Skin epidermis (tissue), 12 donors: ENCODE measurements at regions not wholly inside any gene's neighbourhood (a gene's known extent, or its start where the extent isn't known, plus 50 kb on each side); places are given as distances from the start of the nearest gene placed in this dataset.
"Not testable (repeated sequence)": the region's sequence is repeated elsewhere in the genome, so short reads cannot be mapped to it uniquely, and the experiment has no call there.

ENCODE experiments used
- H3K27ac ChIP-seq, 21 experiments: fragments of 200-600 bp; sonication (generic) in 11 of 21; one replicate each; pipeline ENCODE4 v1.5.0; 2020; ENCODE audit warnings: mild to moderate bottlenecking in 3 of 21, inconsistent platforms in 2 of 21, moderate library complexity in 2 of 21
- H3K4me3 ChIP-seq, 7 experiments: fragments of 200-600 bp; sonication (generic) in 2 of 7; one replicate each; pipeline ENCODE4 v1.5.0; 2020; ENCODE audit warnings: inconsistent platforms in 2 of 7, mild to moderate bottlenecking in 2 of 7, moderate library complexity in 1 of 7

DNA sequence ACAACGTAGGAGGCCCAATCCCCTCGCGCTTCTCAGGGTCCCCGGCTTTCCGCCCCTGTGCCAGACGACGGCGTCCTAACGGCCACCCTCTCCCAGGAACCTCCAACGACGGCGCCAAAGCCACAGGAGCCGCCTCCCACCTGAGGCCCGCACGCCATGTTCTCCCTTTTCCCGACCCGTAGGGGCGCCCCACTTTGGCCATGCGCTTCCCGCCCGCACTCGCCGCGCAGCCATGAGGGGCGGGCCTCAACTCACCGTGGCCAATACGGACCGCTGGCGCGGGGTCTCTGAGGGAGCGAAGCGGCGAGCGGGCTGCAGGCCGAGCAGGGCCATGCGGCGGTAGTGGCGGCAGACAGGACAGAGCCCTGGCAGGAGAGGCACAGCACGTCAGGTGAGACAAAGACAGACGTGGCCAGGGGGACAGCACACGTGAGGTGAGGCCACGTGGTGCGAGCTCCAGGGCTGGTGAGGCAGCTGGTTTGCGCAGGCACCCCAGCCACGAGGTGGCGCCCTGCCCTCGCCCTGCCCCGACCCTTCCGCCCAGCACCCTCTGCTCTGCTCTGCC, 1005.5 kb upstream of the PTPRD start:
- Histone ChIP-seq H3K4me3 (no peak overlapping the region), H3K27ac (no peak overlapping the region)

DNA sequence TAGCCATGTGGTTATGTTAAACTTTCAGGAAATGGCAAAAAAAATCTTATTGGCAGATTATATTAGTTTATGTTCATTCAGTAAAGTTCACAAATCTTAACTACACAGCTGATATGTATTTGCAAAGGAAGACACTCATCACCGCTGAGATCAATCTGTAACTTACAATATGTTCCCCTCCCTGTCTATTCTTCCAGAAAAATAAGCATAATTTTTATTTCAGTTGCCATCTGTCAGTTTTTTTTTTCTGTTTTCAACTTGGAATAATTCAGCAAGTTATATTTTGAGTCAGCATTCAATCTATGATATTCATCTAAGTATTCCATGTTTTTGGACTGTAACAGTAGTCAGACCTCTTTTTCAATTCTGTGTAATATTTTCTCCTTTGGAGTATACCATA, 1019.9 kb upstream of the PTPRD start:
- Histone ChIP-seq H3K27ac (no peak overlapping the region), H3K4me3 (no peak overlapping the region)

DNA sequence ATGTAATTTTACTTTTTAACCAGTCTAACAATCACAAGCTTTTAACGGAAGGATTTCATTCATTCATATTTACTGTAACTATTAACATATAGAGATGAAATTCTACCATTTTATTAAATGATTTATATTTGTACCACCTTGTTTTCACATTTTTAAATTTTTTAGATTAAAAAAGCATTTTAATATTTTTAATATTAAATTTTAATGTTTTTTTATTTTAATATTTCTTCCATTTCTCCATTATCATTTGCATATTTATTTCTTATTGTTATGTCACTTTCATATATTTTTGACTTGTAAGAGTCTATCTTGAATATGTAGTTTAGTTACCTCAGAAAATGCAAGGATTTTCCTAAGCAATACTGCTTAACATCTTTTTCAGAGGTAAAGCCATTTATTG, 1034.0 kb upstream of the PTPRD start:
- Histone ChIP-seq H3K27ac (no peak overlapping the region), H3K4me3 (no peak overlapping the region)

- Histone ChIP-seq H3K27ac (no peak overlapping the region), H3K4me3 (no peak overlapping the region)
Observed at GRCh38 chr9:11653867-11654266, 1039.3 kb upstream of the TYRP1 start.

GRCh38 chr9:11663913-11664312, 1029.3 kb upstream of the TYRP1 start:
- no peak overlapping the region for H3K27ac ChIP-seq
- H3K4me3 ChIP-seq = no peak overlapping the region

GRCh38 chr9:11676821-11677220, 1016.4 kb upstream of the TYRP1 start:
- Histone ChIP-seq H3K4me3 (no peak overlapping the region), H3K27ac (no peak overlapping the region)

DNA sequence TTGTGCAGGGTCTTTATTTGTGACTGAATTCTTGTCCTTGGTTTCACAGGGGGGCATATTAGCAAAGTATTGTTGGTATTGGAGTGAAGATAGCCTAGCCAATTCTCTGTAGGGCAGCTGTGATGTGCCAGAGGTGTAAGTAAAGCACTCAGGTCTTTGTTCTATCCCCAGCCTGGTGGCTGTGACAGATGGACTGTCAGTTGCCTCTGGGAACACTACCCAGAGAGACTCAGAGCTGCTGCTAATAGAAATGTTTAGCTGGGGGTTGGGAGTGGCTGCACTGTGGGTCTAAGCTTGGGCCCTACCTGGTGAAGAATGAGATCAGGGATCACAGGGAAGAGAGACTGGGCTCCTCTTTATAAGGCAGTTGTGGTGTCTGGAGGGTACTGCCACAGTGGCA, 1006.5 kb upstream of the TYRP1 start:
- Histone ChIP-seq H3K4me3 (no peak overlapping the region), H3K27ac (no peak overlapping the region)

DNA sequence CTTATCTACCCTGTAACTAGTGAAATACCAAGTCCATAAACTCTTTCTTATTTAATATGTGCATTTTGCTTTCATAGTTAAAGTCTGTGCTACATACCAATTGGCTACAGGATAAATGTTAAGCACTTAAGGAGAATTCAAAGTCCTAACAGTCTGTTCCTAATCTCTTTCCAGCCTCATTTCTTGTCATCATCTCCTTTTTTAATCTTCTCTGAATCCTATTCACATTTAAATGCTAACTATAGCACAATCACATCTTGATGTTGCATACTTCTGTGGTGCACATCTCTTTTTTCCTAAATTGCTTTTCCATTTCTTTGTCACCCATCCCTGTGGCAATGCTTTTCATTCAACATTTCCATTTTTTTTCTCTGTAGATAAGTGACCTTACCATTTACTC, 996.1 kb upstream of the TYRP1 start:
- Histone ChIP-seq H3K4me3 (no peak overlapping the region), H3K27ac (no peak overlapping the region)

GRCh38 chr9:11701706-11702105, 991.5 kb upstream of the TYRP1 start:
- no peak overlapping the region for H3K4me3 ChIP-seq
- H3K27ac ChIP-seq = no peak overlapping the region

DNA sequence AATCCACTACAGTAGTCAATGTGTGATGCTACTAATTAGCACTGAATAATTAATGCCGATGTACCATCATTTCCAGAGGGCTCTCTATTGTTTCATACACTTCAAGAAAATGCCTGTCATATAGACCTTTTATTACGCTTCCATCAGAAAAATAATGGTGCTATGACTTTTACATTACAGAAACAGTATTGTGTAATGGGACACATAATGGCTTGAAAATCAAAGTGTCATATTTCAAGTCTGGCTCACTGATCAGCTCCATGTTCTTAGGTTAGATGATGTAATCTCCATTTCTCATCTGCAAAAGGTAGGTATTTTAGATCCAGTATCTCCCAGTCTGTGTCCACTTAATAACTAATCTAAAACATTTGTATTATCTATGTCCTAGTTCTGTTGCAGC, 990.6 kb upstream of the TYRP1 start:
- Histone ChIP-seq H3K4me3 (no peak overlapping the region), H3K27ac (no peak overlapping the region)

GRCh38 chr9:11704198-11704597, 989.0 kb upstream of the TYRP1 start:
- H3K27ac ChIP-seq, H3K4me3 ChIP-seq: not testable (repeated sequence)

GRCh38 chr9:11708899-11709298, 984.3 kb upstream of the TYRP1 start:
- no peak overlapping the region for H3K4me3 ChIP-seq
- H3K27ac ChIP-seq = no peak overlapping the region

DNA sequence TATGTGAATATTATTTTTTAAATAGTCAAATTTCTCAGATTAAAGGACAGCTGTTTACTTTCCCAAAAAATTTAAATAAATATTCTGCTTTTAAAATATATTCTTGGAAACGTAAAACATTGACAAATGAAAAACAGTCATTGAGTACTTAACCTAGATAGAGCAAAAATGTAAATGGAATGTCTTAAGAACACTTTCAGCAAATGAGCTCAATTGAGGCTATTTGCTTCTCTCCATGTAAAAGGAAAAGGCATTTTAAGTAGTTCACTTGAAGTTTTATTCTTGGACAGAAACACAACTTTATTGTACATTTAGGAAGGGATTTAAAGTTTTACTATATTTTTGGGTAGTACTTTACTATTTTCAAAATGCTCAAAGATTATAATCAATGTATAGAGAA, 983.6 kb upstream of the TYRP1 start:
- Histone ChIP-seq H3K27ac (no peak overlapping the region), H3K4me3 (no peak overlapping the region)

- H3K27ac ChIP-seq = no peak overlapping the region
- H3K4me3 ChIP-seq = no peak overlapping the region
Observed at GRCh38 chr9:11713077-11713476, 980.1 kb upstream of the TYRP1 start.

DNA sequence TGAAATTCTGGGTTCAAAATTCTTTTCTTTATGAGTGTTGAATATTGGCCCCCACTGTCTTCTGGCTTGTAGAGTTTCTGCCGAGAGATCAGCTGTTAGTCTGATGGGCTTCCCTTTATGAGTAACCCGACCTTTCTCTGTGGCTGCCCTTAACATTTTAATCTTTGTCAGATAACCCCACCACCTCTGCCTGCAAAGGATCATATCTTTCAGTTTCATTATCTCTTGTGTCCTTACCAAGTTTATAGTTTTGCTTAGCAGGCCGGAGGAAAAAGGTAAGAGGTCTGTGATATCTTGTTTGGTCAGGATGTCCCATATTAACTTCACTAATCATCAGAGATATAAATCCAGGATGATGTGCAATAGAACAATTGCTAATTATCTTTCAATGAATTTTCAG, 970.2 kb upstream of the TYRP1 start:
- no peak overlapping the region for H3K4me3 ChIP-seq
- H3K27ac ChIP-seq = no peak overlapping the region

- H3K27ac ChIP-seq = no peak overlapping the region
- H3K4me3 ChIP-seq = no peak overlapping the region
Observed at GRCh38 chr9:11726659-11727058, 966.5 kb upstream of the TYRP1 start.

DNA sequence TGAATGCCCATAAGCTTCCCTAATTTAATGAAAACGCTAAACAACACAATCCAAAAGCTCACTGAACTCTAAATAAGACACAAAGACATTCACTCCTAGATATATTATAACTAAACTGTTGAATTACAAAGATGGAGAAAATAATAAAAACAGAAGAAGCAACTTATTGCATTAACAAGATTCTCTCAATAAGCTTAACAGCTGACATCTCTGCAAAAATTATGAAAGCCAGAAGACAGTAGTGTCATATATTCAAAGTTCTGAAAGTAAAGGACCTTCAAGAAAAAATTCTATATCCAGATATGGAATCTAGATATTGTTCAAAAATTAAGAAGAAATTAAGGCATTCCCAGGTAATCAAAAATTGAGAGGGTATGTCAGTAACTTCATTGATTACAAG, 957.8 kb upstream of the TYRP1 start:
- no peak overlapping the region for H3K4me3 ChIP-seq
- H3K27ac ChIP-seq = no peak overlapping the region

DNA sequence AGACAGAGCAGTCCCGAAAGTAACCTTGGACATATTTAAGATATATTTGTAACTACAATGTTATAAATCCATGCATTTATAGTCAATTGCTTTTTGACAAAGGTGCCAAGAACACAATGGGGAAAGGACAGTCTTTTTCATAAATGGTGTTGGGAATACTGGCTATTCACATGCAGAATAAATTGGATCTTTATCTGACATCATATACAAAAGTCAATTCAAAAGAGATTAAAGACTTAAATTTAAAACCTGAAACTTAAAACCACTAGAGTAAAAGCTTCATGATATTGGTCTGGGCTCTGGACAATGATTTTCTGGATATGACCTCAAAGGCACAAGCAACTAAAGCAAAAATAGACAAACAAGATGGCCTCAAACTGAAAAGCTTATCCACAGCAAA, 950.7 kb upstream of the TYRP1 start:
- Histone ChIP-seq H3K27ac (no peak overlapping the region), H3K4me3 (no peak overlapping the region)

- H3K27ac ChIP-seq = no peak overlapping the region
- H3K4me3 ChIP-seq = no peak overlapping the region
Observed at GRCh38 chr9:11743356-11743755, 949.8 kb upstream of the TYRP1 start.

DNA sequence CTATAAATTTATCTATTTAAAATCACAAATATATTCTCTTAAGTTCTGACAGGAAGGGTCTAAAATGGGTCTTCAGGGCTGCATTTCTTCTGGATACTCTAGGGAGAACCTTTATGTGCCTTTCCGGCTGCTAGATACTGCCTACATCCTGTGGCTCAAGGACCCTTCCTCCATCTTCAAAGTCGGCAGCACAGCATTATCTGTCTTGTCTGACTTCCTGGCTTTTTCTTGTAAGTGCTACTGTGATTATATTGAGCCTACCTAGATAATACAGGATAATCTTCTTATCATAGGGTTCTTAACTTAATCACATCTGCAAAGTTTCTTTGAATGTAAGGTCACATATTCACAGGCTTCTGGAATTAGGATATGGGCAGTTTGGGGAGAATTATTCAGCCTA, 943.8 kb upstream of the TYRP1 start:
- Histone ChIP-seq H3K27ac (no peak overlapping the region), H3K4me3 (no peak overlapping the region)

DNA sequence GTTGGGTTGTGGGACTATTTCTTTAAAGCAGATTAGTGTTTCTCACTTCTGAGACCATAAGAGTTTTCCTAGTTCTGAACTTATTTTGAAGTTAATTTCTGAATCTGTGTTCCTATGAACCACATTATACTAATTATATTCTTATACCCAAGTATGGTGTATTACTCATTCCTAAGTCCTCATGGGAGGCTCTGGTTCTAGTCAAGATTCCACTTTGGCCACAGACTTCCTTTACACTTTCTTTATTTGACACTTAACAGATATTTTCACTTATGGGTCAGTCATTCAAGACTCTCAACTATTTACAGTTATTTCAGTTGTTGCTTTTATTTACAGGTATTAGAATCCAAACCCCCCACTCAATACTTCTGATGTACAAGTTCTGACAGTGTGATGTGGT, 937.2 kb upstream of the TYRP1 start:
- Histone ChIP-seq H3K27ac (no peak overlapping the region), H3K4me3 (no peak overlapping the region)

GRCh38 chr9:11757408-11757807, 935.8 kb upstream of the TYRP1 start:
- H3K27ac ChIP-seq = no peak overlapping the region
- no peak overlapping the region for H3K4me3 ChIP-seq

GRCh38 chr9:11758016-11758415, 935.2 kb upstream of the TYRP1 start:
- Histone ChIP-seq H3K4me3 (no peak overlapping the region), H3K27ac (no peak overlapping the region)
